WI38 (cell line): ENCODE measurements at regions not wholly inside any gene's neighbourhood (a gene's known extent, or its start where the extent isn't known, plus 50 kb on each side); places are given as distances from the start of the nearest gene placed in this dataset.

Source experiments
- H3K4me3 ChIP-seq: 2 replicates; pipeline ENCODE4 v1.5.1; 2011; ENCODE audit warnings: low read depth, mild to moderate bottlenecking, control low read depth, low read length
- CTCF ChIP-seq: IDR thresholded peaks from 2 replicates; pipeline ENCODE4 v1.5.1; 2012; ENCODE audit warnings: low read depth, mild to moderate bottlenecking, control low read depth, low read length

GRCh38 chr22:48724899-48725298, 1102.8 kb downstream of the BRD1 start:
- no peak for TF ChIP-seq CTCF
- H3K4me3 ChIP-seq, result no peak overlapping the region

GRCh38 chr22:48722661-48723060, 1105.0 kb downstream of the BRD1 start:
- TF ChIP-seq CTCF, result no peak
- H3K4me3 ChIP-seq, result no peak overlapping the region

- no peak overlapping the region for H3K4me3 ChIP-seq
- TF ChIP-seq CTCF, result no peak
Measured at GRCh38 chr22:48721395-48721669, 1106.3 kb downstream of the BRD1 start.

GRCh38 chr22:48720662-48721394, 1106.8 kb downstream of the BRD1 start:
- no peak for TF ChIP-seq CTCF
- no peak overlapping the region for H3K4me3 ChIP-seq

GRCh38 chr22:48719978-48720661, 1107.6 kb downstream of the BRD1 start:
- H3K4me3 ChIP-seq, result no peak overlapping the region
- no peak for TF ChIP-seq CTCF

- no peak for TF ChIP-seq CTCF
- H3K4me3 ChIP-seq, result no peak overlapping the region
Measured at GRCh38 chr22:48718818-48719500, 1108.7 kb downstream of the BRD1 start.
